Thoracic aorta (tissue), 2 donors: ENCODE measurements at regions not wholly inside any gene's neighbourhood (a gene's known extent, or its start where the extent isn't known, plus 50 kb on each side); places are given as distances from the start of the nearest gene placed in this dataset.

Experiments
- ATAC-seq: fragments of 150-250 bp; one replicate; pipeline ENCODE4 v1.8.0; 2017; ENCODE audit warnings: low read depth; ENCODE audit not compliant: insufficient number of reproducible peaks, low FRiP score
- DNase-seq: peaks from one replicate; pipeline ENCODE4 v3.0.0-alpha.2; 2020; ENCODE audit warnings: low spot score
- H3K27ac ChIP-seq, 2 donors: fragments of 200-600 bp; sonication (generic); 1 replicate in 1 of 2; 2 replicates in 1 of 2; pipeline ENCODE4 v1.5.1; 2016; ENCODE audit warnings: mild to moderate bottlenecking in 2 of 2, moderate library complexity in 2 of 2
- H3K27me3 ChIP-seq: fragments of 200-600 bp; sonication (generic); replicated peaks from 2 replicates; pipeline ENCODE4 v1.6.0; 2016; ENCODE audit warnings: mild to moderate bottlenecking; ENCODE audit not compliant: insufficient read depth
- H3K36me3 ChIP-seq: fragments of 200-600 bp; sonication (generic); one replicate; pipeline ENCODE4 v1.5.1; 2016
- H3K4me1 ChIP-seq, 2 donors: fragments of 200-600 bp; sonication (generic); 1 replicate in 1 of 2; 2 replicates in 1 of 2; pipeline versions ENCODE4 v1.5.1 to v1.6.0; 2016; ENCODE audit warnings: low read depth in 2 of 2, mild to moderate bottlenecking in 1 of 2; ENCODE audit not compliant: control insufficient read depth in 1 of 2
- H3K4me3 ChIP-seq: fragments of 200-600 bp; sonication (generic); 2 replicates; pipeline ENCODE4 v1.5.1; 2016; ENCODE audit warnings: mild to moderate bottlenecking
- H3K9me3 ChIP-seq: fragments of 200-600 bp; sonication (generic); 2 replicates; pipeline ENCODE4 v1.5.1; 2016
- TF ChIP-seq, protein P1 (sequence below): fragments of 200-600 bp; sonication (generic); IDR thresholded peaks from one replicate; pipeline ENCODE4 v1.5.1; 2019; ENCODE audit warnings: antibody characterized with exemption

GRCh38 chr20:19027971-19028370 is 184.5 kb upstream of the SLC24A3 start:
- H3K36me3 ChIP-seq = no peaks in the 10 kb centered on the region
- TF ChIP-seq, protein P1, sequence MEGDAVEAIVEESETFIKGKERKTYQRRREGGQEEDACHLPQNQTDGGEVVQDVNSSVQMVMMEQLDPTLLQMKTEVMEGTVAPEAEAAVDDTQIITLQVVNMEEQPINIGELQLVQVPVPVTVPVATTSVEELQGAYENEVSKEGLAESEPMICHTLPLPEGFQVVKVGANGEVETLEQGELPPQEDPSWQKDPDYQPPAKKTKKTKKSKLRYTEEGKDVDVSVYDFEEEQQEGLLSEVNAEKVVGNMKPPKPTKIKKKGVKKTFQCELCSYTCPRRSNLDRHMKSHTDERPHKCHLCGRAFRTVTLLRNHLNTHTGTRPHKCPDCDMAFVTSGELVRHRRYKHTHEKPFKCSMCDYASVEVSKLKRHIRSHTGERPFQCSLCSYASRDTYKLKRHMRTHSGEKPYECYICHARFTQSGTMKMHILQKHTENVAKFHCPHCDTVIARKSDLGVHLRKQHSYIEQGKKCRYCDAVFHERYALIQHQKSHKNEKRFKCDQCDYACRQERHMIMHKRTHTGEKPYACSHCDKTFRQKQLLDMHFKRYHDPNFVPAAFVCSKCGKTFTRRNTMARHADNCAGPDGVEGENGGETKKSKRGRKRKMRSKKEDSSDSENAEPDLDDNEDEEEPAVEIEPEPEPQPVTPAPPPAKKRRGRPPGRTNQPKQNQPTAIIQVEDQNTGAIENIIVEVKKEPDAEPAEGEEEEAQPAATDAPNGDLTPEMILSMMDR = no peak
- no peak for ATAC-seq
- H3K4me3 ChIP-seq = no peak overlapping the region
- H3K4me1 ChIP-seq = peaks cover 18 to 32% of the 10 kb centered on the region in 2 donors
- no peaks in the 10 kb centered on the region for H3K9me3 ChIP-seq
- H3K27ac ChIP-seq = no peak overlapping the region
- no peak for DNase-seq
- H3K27me3 ChIP-seq = no peaks in the 10 kb centered on the region

DNA sequence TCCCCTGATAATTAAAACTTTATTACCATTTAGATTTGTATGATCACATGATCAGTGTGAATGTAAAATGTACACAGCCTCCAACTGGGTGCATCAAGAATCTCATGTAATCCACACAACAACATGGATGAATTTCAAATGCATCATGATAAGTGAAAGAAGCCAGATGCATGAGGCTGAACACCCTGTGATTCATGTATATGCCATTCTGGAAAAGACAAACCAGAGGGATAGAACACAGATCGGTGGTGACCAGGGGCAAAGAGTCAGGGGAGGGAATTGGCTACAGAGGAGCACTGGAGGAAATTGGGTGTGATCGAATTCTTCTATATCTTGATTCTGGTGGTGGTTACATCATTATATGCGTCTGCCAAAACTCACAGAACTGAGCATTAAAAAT is 170.7 kb upstream of the SLC24A3 start:
- Histone ChIP-seq H3K27ac (no peak overlapping the region), H3K27me3 (no peaks in the 10 kb centered on the region), H3K9me3 (no peaks in the 10 kb centered on the region), H3K36me3 (no peaks in the 10 kb centered on the region), H3K4me1 (no peaks in the 10 kb centered on the region), H3K4me3 (no peak overlapping the region)
- no peak for DNase-seq
- TF ChIP-seq, protein P1 = no peak
- no peak for ATAC-seq

- DNase-seq = no peak
- no peaks in the 10 kb centered on the region for H3K36me3 ChIP-seq
- no peak overlapping the region for H3K27ac ChIP-seq
- H3K4me1 ChIP-seq = peaks cover 4 to 21% of the 10 kb centered on the region in 2 donors
- no peak overlapping the region for H3K4me3 ChIP-seq
- H3K27me3 ChIP-seq = no peaks in the 10 kb centered on the region
- no peak for ATAC-seq
- TF ChIP-seq, protein P1 = no peak
- H3K9me3 ChIP-seq = no peaks in the 10 kb centered on the region
These were observed 167.1 kb upstream of the SLC24A3 start for GRCh38 chr20:19045371-19045770.

DNA sequence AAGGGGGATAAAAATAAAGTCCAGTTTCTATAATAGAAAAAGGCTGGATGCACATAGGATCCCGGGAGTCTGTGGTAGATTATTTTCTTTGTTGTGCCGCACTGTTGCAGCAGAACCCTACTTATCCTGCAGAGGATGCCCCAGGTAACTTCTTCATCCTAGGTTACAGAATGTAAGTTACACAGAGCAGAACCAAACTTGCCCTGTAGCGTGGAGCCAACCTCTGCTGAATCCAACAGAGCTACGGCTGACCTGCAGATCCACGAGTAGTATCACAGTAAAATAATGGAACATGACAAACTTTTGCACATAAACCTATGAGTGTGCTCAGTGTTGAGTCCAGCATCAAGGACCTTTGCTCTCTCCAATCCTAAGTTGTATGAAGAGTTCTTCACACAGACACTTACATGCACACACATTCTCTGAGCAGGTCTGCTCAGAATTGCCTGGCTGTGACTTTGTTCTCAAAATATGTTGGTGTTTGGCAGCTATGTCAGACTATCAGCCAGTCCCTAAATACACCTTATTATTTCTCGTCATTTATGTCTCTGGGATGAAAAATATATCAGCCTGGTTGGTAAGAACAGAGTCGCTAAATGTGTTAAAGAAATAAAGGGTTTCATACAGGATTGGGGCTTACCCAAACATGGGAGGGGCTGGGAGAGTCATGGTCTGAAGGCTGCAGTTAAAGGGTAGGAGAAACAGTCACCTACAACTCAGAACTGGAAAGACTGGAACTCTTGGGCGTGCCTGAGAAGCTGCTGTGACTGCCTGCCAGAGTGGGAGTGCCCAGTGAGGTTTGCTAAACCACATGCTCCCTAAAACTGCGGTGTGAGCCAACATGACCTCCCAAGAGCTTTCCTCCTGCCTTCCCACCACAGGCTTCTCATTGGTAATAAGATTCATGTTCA is 165.1 kb upstream of the SLC24A3 start:
- Histone ChIP-seq H3K9me3 (no peaks in the 10 kb centered on the region), H3K27ac (no peak overlapping the region)

GRCh38 chr20:19047951-19048296 is 164.5 kb upstream of the SLC24A3 start:
- H3K4me3 ChIP-seq = no peak overlapping the region
- H3K4me1 ChIP-seq = peaks cover 4 to 21% of the 10 kb centered on the region in 2 donors
- H3K9me3 ChIP-seq = no peaks in the 10 kb centered on the region
- no peaks in the 10 kb centered on the region for H3K27me3 ChIP-seq
- DNase-seq (no peak), ATAC-seq (no peak)
- H3K27ac ChIP-seq = no peak overlapping the region
- no peaks in the 10 kb centered on the region for H3K36me3 ChIP-seq
- TF ChIP-seq, protein P1 = no peak

More for the DNA sequence above, 165.1 kb upstream of the SLC24A3 start:
- H3K4me1 ChIP-seq = peaks cover 4 to 21% of the 10 kb centered on the region in 2 donors
- no peaks in the 10 kb centered on the region for H3K27me3 ChIP-seq
- ATAC-seq (no peak), DNase-seq (no peak)
- no peak overlapping the region for H3K4me3 ChIP-seq
- H3K36me3 ChIP-seq = no peaks in the 10 kb centered on the region
- TF ChIP-seq, protein P1 = no peak
